ENCODE measurements at regions not wholly inside any gene's neighbourhood (a gene's known extent, or its start where the extent isn't known, plus 50 kb on each side); places are given as distances from the start of the nearest gene placed in this dataset.

- Histone ChIP-seq H2BK12ac (ENCODE audit: insufficient read length, low read depth, low read length) (no peak overlapping the region), H4K8ac (replicated peaks; ENCODE audit: insufficient read length, low read depth, low read length) (no peak overlapping the region), H2AFZ (ENCODE audit: low read length) (no peak overlapping the region), H2BK120ac (ENCODE audit: low read depth, low read length, poor library complexity, severe bottlenecking) (no peak overlapping the region), H2BK5ac (ENCODE audit: insufficient read length, low read length) (no peak overlapping the region), H3T11ph (ENCODE audit: low read length) (no peak overlapping the region), H3K27me3 (ENCODE audit: insufficient read depth, low read length) (no peaks in the 10 kb centered on the region), H3K4me1 (ENCODE audit: insufficient read depth, low read length) (no peaks in the 10 kb centered on the region), H3K4ac (ENCODE audit: low read depth, low read length) (no peak overlapping the region), H4K20me1 (ENCODE audit: control insufficient read depth, insufficient read depth, insufficient read length) (no peaks in the 10 kb centered on the region), H3K14ac (ENCODE audit: insufficient read depth, low read length) (no peak overlapping the region), H3K23me2 (ENCODE audit: insufficient read length, low read depth, low read length, poor library complexity, severe bottlenecking) (no peaks in the 10 kb centered on the region), H4K91ac (ENCODE audit: insufficient read length, low read depth, low read length) (no peak overlapping the region), H3K23ac (ENCODE audit: insufficient read length, low read depth, low read length) (no peak overlapping the region), H3K18ac (ENCODE audit: insufficient read length, low read depth, low read length) (no peak overlapping the region), H3K9me3 (ENCODE audit: control insufficient read depth, low read depth, low read length) (no peaks in the 10 kb centered on the region), H3K56ac (ENCODE audit: insufficient read length, low read depth, low read length) (no peak overlapping the region), H2BK20ac (ENCODE audit: low read depth, low read length, poor library complexity, severe bottlenecking) (no peak overlapping the region), H3K79me1 (ENCODE audit: insufficient read depth, low read depth, low read length, poor library complexity, severe bottlenecking) (no peaks in the 10 kb centered on the region), H2AK5ac (ENCODE audit: insufficient read length, low read length) (no peak overlapping the region), H2BK15ac (ENCODE audit: low read depth, low read length) (no peak overlapping the region), H3K4me2 (ENCODE audit: insufficient read depth, insufficient read length, low read length) (no peak overlapping the region), H3K9ac (ENCODE audit: extremely low read depth, insufficient read length, low read length) (no peak overlapping the region), H4K5ac (ENCODE audit: insufficient read length, low read depth, low read length) (no peak overlapping the region), H3K79me2 (ENCODE audit: insufficient read depth, low read length) (no peaks in the 10 kb centered on the region), H3K27ac (ENCODE audit: insufficient read length, low read depth, low read length) (no peak overlapping the region)
- no peaks in the 10 kb centered on the region; the same call in 1 of the 2 replicates for H3K27me3 Mint-ChIP-seq (ENCODE audit: low read depth)
- peaks cover 4 to 10% of the 10 kb centered on the region in 2 experiments; a peak in 3 of 4 replicates for H3K4me1 Mint-ChIP-seq
- TF ChIP-seq CTCF (conservative IDR thresholded peaks at IDR 0.05), result no peak
- no peaks in the 10 kb centered on the region for H3K36me3 Mint-ChIP-seq (ENCODE audit: insufficient read depth in 1 of 3, low read depth in 3 of 3)
- 98% methylated on average over 4 of the region's 7 CpGs for WGBS (ENCODE audit: extremely low coverage, insufficient read length, low lambda C conversion rate)
- no peaks in the 10 kb centered on the region; a peak in 1 of 5 replicates for H3K9me3 Mint-ChIP-seq
- no peak for DNase-seq
- no peak overlapping the region for H3K27ac Mint-ChIP-seq
- no peak overlapping the region for H3K4me3 Mint-ChIP-seq
Observed at GRCh38 chr12:116672010-116672409, 65.9 kb downstream of the SPRING1 start.

Data from H9 (cell line).